Activated CD4-positive, alpha-beta T cell treated with anti-CD3 and anti-CD28 coated beads, Interleukin-2, amount 50 U/mL, for 24 hours (primary cell): ENCODE measurements at regions not wholly inside any gene's neighbourhood (a gene's known extent, or its start where the extent isn't known, plus 50 kb on each side); places are given as distances from the start of the nearest gene placed in this dataset.

ENCODE experiments used
- DNase-seq, 2 donors: peaks; one replicate each; pipeline ENCODE4 v3.0.0-alpha.2; 2020; ENCODE audit warnings: low read depth in 1 of 2, low spot score in 1 of 2

GRCh38 chr12:32043928-32044549 is 62.6 kb upstream of the BICD1 start:
- DNase-seq: no peak

DNA sequence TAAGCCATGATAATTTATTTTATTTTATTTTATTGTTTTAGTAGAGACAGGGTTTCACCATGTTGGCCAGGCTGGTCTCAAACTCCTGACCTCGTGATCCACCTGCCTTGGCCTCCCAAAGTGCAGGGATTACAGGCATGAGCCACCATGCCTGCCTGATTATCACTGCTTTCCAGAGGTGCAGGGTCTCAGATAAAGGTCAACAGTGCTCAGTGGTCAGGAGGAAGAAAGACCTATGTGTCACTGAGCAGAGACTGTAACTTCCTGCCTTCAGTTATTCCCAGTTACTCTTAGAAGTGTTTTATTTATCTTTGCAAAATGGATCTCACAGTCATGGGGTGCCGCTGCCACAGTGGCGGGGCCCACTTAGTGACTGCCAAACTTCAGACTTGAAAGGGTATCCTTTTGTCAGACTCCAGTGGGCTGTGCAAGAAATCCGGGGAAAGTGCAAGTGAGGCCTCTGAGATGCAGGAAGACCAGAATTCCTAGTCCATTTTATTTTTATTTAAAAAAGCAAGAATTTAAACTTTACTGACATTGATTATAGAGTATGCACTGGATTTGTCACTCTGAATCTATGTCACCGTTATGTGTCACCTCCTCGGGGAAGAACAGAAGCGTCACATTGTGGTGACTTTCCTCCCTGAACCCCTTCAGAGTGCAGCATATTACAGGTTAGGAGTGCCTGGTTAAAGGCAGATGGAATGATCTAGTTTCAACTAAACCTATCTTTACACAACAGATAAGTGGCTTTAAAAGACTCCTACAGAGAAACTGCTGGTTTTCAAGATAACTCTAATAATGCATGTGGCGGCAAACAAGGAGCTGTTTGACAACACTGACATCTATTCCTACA is 59.1 kb upstream of the BICD1 start:
- DNase-seq: no peak

GRCh38 chr12:32048791-32049190 is 57.9 kb upstream of the BICD1 start:
- no peak for DNase-seq

DNA sequence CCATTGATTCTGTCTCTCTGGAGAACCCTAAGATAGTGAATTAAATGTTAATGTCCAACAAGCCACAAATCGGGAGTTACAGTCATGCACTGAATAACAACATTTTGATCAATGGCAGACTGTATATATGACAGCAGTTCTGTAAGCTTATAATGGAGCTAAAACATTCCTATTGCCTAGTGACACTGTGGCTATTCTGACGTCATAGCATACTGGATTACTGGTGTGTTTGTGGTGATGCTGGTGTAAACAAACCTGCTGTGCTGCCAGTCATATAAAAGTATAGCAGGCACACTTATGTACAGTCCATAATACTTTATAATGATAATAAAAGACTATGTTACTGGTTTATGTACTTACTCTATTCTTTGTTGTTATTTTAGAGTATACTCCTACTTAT is 56.7 kb upstream of the BICD1 start:
- DNase-seq: no peak

- no peak for DNase-seq
These were observed 55.0 kb upstream of the BICD1 start for GRCh38 chr12:32051511-32052211.

DNA sequence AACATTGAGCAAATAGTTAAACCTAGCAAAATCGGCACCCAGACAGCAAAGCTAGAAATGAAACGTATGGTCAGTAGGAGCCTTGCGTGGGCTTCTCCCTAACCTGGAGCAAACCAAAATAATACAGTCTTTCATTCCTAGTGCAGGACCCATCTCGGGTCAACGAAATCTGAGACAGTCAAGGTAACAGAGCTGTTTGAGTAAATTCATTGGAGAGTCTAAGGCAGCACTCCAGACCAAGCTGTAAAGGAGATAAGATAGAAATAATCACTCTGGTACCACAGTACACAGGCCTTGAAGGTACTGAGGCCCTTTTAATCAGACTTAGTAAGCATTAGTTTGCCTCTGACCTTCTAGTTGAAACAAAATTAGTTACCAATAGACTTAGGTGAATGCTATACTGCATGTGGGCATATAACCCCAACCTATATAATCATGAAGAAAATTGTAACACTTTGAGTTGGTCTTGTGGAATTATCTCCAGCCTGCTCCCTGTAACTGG is 54.4 kb upstream of the BICD1 start:
- DNase-seq: no peak

DNA sequence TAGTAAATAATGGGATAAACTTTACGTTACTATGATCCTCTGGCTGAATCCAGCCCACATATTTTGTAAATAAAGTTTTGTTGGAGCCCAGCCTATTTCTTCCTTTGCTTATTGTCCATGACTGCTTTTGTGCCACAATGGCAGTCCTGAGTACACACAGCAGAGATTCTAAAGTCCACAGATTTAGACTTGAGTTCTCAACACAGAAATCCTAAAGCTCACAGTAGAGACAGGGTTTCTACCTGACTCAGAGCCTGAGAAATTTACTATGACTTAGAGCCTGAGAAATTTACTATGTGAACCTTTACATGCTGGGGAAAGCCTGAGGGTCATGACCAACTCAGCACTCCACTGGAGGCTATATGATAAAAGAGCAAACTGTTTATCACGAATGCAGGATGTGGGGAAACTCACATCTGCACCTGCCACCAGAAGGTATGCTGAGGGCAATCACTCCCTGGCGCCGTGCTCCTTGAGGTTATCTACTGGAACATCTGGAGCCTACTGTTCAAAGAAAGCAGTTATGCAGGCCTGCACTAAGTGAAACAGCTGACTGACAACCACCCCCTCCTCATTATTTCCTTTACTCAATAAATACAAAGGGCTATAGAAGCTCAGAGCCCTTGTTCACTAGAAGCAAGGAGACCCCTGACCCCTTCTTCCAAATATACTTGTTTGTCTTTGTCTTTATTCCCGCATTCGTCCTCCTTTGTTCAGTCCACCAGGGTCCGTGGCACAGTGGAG is 52.6 kb upstream of the BICD1 start:
- no peak for DNase-seq
